SU-DHL-6 (cell line): ENCODE measurements at regions not wholly inside any gene's neighbourhood (a gene's known extent, or its start where the extent isn't known, plus 50 kb on each side); places are given as distances from the start of the nearest gene placed in this dataset.
A peak's percentile ranks its signal among the peaks of the same experiment; 100 is the strongest.

Experiments
- H2AFZ ChIP-seq: fragments of 200-600 bp; sonication (generic); 2 replicates; pipeline ENCODE4 v1.6.1; 2014; ENCODE audit warnings: low read depth, mild to moderate bottlenecking, moderate library complexity, mixed read lengths, antibody characterized with exemption, low read length; ENCODE audit not compliant: severe bottlenecking
- H3F3A ChIP-seq: fragments of 200-600 bp; shearing (Covaris generic); 2 replicates; pipeline ENCODE4 v1.6.0; 2016; ENCODE audit warnings: antibody characterized with exemption, mild to moderate bottlenecking; ENCODE audit not compliant: insufficient read depth
- H3K27ac ChIP-seq: fragments of 200-600 bp; sonication (generic); 2 replicates; pipeline ENCODE4 v1.5.1; 2016; ENCODE audit warnings: low read depth, mild to moderate bottlenecking, low read length, moderate library complexity, mixed read lengths
- H3K27me3 ChIP-seq: fragments of 200-600 bp; sonication (generic), shearing (Covaris generic); 2 replicates; pipeline ENCODE4 v1.6.0; 2014; ENCODE audit warnings: mild to moderate bottlenecking, low read length
- H3K36me3 ChIP-seq: fragments of 200-600 bp; sonication (generic); 2 replicates; pipeline ENCODE4 v1.6.1; 2014; ENCODE audit warnings: mild to moderate bottlenecking, low read length, mixed read lengths
- H3K4me2 ChIP-seq: fragments of 300-600, 200-600 bp; shearing (Covaris generic), sonication (generic); 2 replicates; pipeline ENCODE4 v1.6.0; 2014; ENCODE audit warnings: low read length, low read depth, mild to moderate bottlenecking; ENCODE audit not compliant: poor library complexity, severe bottlenecking
- H3K4me3 ChIP-seq: fragments of 200-600 bp; sonication (generic); 2 replicates; pipeline ENCODE4 v1.5.1; 2014; ENCODE audit warnings: antibody characterized with exemption, low read length, mild to moderate bottlenecking, mixed read lengths; ENCODE audit not compliant: insufficient read depth, poor library complexity, severe bottlenecking
- H3K79me2 ChIP-seq: fragments of 200-600 bp; sonication (generic); 2 replicates; pipeline ENCODE4 v1.6.1; 2014; ENCODE audit warnings: mild to moderate bottlenecking, low read length, moderate library complexity; ENCODE audit not compliant: insufficient read depth
- H3K9ac ChIP-seq: fragments of 200-600 bp; sonication (generic); 2 replicates; pipeline ENCODE4 v1.7.0; 2014; ENCODE audit warnings: mild to moderate bottlenecking, low read length
- H3K9me2 ChIP-seq: fragments of 200-600 bp; sonication (generic); replicated peaks from 2 replicates; pipeline ENCODE4 v1.6.1; 2014; ENCODE audit warnings: low read length; ENCODE audit not compliant: insufficient read depth
- H3K9me3 ChIP-seq: fragments of 200-600 bp; sonication (generic); 2 replicates; pipeline ENCODE4 v1.6.1; 2014; ENCODE audit warnings: low read length, mixed read lengths; ENCODE audit not compliant: insufficient read depth
- H4K20me1 ChIP-seq: fragments of 200-600 bp; sonication (generic); 2 replicates; pipeline ENCODE4 v1.6.1; 2014; ENCODE audit warnings: low read depth, mild to moderate bottlenecking, antibody characterized with exemption, low read length, moderate library complexity, mixed read lengths
- CTCF ChIP-seq: fragments of 200-600 bp; sonication (generic); IDR thresholded peaks from one replicate; pipeline ENCODE4 v1.5.1; 2017; ENCODE audit warnings: antibody characterized with exemption, mild to moderate bottlenecking, low read length, moderate library complexity; ENCODE audit not compliant: insufficient read depth, poor library complexity, severe bottlenecking
- EZH2phosphoT487 ChIP-seq: fragments of 200-600 bp; sonication (generic), shearing (Covaris generic); conservative IDR thresholded peaks from 2 replicates; pipeline ENCODE4 v1.6.1; 2018; ENCODE audit warnings: mild to moderate bottlenecking, antibody characterized with exemption, low read length, moderate library complexity, mixed read lengths

GRCh38 chr9:119559986-119560385, 190.8 kb upstream of the BRINP1 start:
- Histone ChIP-seq H3K79me2 (no peaks in the 10 kb centered on the region), H3K9ac (no peak overlapping the region), H3F3A (no peaks in the 10 kb centered on the region), H3K9me3 (no peaks in the 10 kb centered on the region), H3K4me3 (no peak overlapping the region), H2AFZ (no peak overlapping the region), H4K20me1 (no peaks in the 10 kb centered on the region), H3K4me2 (no peak overlapping the region), H3K27me3 (no peaks in the 10 kb centered on the region), H3K36me3 (no peaks in the 10 kb centered on the region), H3K9me2 (no peaks in the 10 kb centered on the region), H3K27ac (no peak overlapping the region)
- TF ChIP-seq CTCF = no peak
- TF ChIP-seq EZH2phosphoT487 = no peak

- H2AFZ ChIP-seq = no peak overlapping the region
- H3K27me3 ChIP-seq = no peaks in the 10 kb centered on the region
- no peak overlapping the region for H3K4me2 ChIP-seq
- H3K9ac ChIP-seq = no peak overlapping the region
- H3K4me3 ChIP-seq = no peak overlapping the region
- H4K20me1 ChIP-seq = no peaks in the 10 kb centered on the region
- H3K36me3 ChIP-seq = no peaks in the 10 kb centered on the region
- no peaks in the 10 kb centered on the region for H3K9me3 ChIP-seq
- TF ChIP-seq CTCF = no peak
- no peak for TF ChIP-seq EZH2phosphoT487
- H3K9me2 ChIP-seq = no peaks in the 10 kb centered on the region
- no peaks in the 10 kb centered on the region for H3K79me2 ChIP-seq
- H3K27ac ChIP-seq = no peak overlapping the region
- no peaks in the 10 kb centered on the region for H3F3A ChIP-seq
Measured at GRCh38 chr9:119559056-119559455, 189.8 kb upstream of the BRINP1 start.

GRCh38 chr9:119556129-119556875, 187.1 kb upstream of the BRINP1 start:
- Histone ChIP-seq H3K4me3 (no peak overlapping the region), H3K4me2 (no peak overlapping the region)

More at GRCh38 chr9:119556129-119556875, 187.1 kb upstream of the BRINP1 start:
- no peaks in the 10 kb centered on the region for H3K79me2 ChIP-seq
- no peak overlapping the region for H3K9ac ChIP-seq
- H3K36me3 ChIP-seq = no peaks in the 10 kb centered on the region
- H3F3A ChIP-seq = no peaks in the 10 kb centered on the region
- no peaks in the 10 kb centered on the region for H3K27me3 ChIP-seq
- no peak for TF ChIP-seq EZH2phosphoT487
- peak; percentile 93 for TF ChIP-seq CTCF
- H3K9me3 ChIP-seq = no peaks in the 10 kb centered on the region
- H2AFZ ChIP-seq = peak overlapping the region; percentile 44
- no peaks in the 10 kb centered on the region for H4K20me1 ChIP-seq
- no peak overlapping the region for H3K27ac ChIP-seq
- H3K9me2 ChIP-seq = no peaks in the 10 kb centered on the region
